HG03103 (cell line): ENCODE measurements at regions not wholly inside any gene's neighbourhood (a gene's known extent, or its start where the extent isn't known, plus 50 kb on each side); places are given as distances from the start of the nearest gene placed in this dataset.

ENCODE experiments used
- ATAC-seq: cut with Tn5 transposase; IDR thresholded peaks from one replicate; pipeline ENCODE4 v1.9.1; 2021; ENCODE audit warnings: low read depth; ENCODE audit not compliant: unreplicated experiment

- ATAC-seq, result no peak
Observed at GRCh38 chr2:121955426-121955825, 200.0 kb downstream of the TSN start.

DNA sequence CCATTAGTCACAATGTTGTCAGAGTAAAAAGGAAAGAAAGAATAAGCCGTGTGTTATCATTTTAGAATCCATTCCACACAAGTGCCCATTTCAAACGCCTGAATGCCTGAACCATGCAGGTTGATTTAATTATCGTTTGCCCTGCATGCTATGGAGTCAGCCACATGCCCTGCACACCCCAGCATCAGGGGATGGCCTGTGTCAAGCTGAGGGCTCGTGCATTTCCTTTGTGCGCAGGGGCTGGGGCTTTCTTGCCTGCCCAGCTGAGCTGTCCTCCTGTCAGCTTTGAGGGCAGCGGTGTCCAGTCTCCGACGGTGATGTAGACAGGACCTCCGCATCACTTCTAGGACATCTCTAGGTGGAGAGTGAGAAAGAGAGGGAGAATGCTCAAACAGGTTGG is 200.4 kb downstream of the TSN start:
- ATAC-seq, result no peak

DNA sequence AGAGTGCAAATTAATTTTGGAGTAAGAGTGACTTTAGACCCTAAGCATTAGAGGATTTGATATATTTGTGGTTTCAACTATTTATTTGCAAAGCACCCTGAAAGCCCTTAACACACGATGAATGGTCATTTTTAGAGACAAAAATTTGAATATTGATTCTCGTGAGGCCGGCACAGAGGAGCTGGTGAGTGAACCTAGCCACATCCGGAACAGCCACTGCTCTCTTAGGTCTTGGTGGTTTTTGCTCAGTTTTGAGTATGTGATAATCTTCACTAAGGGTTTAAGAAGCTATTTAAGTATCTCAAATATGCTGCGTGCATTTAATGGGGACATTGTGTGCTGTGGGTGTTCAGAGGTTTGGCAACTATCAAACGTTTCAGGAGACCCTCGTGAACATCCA is 204.8 kb downstream of the TSN start:
- ATAC-seq, result no peak

GRCh38 chr2:121961761-121962160 is 206.3 kb downstream of the TSN start:
- no peak for ATAC-seq

DNA sequence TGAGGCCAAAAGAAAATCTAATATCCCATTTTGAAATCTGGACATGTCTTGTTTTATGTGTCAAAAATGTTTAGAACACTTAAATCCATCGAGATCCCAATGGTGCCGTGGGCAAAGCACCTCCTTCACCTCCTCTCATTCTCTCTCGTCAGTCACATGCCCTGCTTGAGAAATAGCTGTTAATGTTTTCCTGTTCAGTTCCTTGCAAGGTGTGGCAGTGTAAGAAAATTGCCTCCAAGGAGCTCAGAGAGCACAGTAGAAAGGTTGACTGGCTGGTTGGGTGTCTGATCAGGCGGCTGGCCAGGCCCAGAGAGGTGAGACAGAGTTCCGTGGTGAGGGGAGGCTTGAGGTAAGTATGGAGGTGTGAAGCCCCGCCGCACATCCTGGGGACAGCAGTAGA is 210.2 kb downstream of the TSN start:
- ATAC-seq, result no peak

DNA sequence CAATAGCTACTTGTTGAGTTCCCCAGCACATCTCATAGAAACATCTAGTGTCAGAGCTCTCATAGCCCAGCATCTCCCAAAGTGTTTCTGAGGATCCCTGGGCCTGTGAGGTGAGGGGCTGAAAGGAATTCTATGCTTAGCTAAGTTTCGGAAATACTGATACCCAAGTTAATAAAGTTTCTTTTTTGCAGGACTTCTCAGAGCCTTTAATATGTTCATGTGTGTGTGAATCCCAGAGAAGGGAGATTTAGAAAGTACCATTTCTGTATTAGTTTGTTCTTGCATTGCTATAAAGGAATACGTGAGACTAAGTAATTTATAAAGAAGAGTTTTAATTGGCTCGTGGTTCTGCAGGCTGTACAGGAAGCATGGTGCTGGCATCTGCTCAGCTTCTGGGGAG is 211.2 kb downstream of the TSN start:
- ATAC-seq, result no peak

GRCh38 chr2:121969166-121969565 is 213.7 kb downstream of the TSN start:
- ATAC-seq, result no peak

DNA sequence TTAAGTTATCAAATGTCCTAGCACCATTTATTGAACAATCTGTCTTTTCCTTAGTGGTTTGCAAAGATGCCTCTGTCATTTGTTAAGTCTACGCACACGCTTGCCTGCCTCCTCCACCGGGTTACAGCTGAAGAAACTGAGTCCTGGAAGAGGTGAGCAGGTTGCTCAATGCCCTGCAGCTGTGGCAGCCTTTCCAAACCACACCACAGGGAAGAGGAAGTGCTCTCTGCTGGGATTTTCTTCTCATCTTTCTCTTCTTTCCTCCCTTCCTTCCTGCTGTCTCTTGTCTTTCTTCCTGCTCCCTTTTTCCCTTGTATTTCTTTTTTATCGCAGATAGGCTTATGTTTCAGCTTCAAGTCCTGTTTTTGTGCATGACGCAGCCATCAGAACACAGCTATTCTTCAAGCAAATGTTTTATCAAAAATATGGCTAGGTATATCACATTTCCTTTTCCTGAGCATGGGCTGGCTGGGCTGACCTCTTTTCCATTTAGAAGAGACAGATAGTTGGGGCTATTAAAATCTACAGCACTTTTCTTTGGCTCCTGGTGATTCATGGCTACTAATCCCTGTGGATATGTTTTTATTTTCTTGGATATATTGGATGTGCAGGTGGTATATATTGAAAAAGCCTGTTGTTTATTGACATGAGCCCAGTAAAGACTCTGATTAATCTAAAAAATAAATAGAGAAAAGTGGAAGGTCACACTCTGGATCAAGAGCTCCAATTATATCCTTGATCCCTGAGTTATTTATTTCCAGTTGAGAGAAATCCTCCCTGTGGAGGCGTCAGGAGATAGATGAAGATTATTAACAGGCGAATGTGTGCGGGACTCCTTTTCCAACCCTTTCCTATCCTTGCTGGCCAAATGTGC is 214.6 kb downstream of the TSN start:
- ATAC-seq, result no peak

DNA sequence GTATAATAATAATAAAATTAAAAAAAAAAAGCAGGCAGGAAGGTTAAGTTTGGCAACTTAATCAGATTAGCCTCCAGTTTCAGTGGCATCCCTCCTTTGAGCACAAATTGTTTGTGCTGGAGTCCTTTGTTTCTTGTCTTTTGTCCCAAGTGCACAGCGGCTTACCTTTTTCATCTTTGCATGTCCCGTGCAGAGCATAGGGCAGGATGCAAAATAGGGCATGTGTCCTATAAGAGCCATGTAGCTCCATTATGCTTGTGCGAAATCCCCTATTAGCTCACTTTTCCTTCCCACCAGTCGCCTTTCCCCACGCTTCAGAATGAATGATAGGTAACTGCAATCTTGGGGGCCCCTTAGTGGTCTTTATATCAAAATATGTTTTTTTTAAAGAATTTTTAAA is 216.8 kb downstream of the TSN start:
- ATAC-seq, result no peak

GRCh38 chr2:121974897-121975661 is 219.6 kb downstream of the TSN start:
- ATAC-seq, result peak; percentile 97

DNA sequence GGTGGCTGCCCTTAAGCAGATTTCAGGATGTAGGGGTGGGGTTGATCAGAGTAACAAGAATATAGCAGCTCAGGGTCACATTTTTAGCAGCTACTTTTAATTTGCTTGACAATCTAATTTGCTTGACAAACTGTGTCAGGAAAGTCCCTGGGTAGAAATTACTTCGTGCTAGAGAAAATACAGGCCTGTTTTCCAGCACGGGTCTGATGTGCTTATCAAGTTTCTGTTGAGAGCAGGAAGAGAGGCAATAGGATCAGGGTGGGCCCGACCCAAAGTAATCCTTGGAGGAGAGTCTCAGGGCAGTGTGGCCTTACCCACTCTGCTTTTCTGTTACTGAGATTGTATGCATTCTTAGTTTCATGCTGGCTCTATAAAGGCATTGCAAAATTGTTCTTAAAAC is 221.5 kb downstream of the TSN start:
- no peak for ATAC-seq

- no peak for ATAC-seq
Observed at GRCh38 chr2:121977326-121977725, 221.9 kb downstream of the TSN start.

DNA sequence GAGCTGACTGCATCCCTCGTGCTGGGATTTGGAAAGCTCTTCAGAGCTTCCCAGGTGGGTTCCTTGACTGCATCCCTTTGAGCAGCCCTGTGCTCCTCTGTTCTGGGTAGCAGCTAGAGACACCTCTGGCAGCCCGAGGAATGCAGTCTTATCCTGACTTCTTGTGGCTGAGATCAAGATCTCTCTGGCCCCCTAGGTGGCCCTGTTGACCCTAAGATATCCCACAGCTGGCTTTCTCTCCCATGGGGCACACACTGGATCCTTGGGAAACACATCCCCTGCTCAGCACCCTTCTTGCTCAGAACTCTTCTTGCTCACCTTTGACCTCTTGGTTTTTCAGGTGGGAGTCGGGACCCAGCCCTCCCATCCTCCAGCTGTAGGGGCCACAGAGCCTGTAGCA is 237.2 kb downstream of the TSN start:
- no peak for ATAC-seq

DNA sequence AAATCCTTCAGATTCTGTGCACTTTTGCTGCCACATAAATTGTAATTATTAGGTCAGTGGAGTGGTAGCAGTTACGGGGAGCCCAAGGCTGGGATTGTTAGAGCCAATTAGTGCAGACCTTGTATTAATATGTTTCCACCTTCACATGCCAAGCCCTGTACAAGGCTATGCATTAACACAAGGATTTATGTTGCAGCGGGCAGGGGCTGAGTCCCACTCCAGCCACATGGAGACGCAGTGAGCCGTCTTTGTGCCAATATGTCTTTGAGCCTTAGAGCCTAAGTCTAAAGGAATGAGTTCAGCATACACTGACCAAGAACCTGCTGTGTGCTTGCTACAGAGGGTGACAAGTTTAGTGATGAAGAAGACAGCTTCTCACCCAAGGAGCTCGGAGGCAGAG is 238.2 kb downstream of the TSN start:
- no peak for ATAC-seq

DNA sequence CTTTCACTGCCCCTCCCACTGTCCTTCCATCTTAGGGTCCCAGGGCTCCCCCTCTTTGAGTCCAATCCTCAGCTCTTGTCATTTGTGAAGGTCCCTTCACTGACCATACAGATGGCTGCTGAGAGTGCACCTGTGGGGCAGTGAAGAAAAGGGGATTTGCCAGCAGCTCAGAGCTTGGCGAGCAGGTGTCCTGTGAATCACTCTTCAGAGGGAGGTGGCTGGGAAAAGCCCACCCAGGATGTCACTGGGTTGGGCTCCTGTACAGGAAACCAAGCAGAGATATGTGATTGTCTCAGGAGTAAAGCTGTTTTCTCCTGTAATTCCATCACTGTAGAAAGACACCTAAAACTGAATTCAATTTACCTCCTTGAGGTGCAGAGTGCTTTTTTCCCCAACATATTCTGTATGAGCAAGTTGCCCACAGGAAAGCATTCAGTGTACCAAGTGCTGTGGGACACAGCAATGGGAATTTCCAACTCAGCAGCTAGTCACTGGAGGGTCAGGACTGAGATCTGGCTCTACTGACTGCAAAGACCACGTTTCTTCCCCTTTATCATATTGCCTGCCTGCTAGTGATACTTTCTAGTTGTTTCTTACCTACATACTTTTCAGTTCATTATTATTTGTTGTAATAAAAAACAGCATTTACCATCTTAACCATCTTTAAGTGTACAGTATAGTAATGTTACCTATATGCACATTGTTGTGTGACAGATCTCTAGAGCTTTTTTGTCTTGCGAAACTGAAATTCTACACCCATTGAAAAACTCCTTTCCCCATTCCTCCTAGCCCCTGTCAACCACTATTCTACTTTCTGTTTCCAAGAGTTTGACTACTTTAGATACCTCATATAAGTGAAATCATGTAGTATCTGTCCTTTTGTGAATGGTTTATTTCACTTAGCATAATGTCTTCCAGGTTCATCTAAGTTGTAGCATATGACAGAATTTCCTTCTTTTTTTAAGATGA is 239.1 kb downstream of the TSN start:
- ATAC-seq, result no peak

- ATAC-seq, result no peak
Observed at GRCh38 chr2:121998751-121999150, 243.3 kb downstream of the TSN start.

- no peak for ATAC-seq
Observed at GRCh38 chr2:121999264-121999663, 243.8 kb downstream of the TSN start.

DNA sequence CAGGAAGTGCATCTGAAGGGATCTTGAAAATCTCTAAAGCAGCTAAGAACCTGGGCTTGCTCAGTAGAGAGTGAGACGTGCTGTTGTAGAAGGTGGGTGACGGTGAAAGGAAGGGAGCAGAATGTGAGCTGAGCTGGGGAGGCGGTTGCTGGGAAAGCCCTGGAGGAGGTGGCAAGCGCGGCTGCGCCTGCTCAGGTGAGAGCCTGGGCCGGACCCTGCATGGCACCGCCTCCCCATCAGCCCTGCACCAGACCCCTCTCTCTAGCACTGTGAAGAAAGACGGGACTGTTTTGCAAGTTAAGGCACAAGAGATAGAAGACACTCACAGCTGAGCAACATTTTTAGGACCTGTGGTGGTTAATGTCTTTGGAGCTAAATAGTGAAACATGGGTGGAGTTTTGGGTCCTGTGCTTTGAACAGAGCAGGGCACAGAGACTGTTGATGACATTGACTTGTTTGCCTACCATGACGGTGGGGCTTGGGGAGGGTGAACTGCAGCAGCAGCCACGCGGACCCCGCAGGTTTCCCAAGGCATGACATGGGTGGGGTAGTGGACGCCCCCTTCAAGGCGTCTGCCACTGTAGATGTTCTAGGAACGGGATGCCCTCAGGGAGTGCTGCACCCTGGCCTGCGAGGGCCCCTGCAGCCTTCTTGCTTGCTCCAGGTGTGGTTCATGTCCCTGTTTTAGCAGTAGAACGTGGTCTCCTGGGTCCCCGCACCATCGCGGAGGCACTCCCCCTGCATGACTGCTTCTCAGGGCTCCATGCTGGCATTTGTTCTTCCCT is 245.3 kb downstream of the TSN start:
- ATAC-seq, result no peak

DNA sequence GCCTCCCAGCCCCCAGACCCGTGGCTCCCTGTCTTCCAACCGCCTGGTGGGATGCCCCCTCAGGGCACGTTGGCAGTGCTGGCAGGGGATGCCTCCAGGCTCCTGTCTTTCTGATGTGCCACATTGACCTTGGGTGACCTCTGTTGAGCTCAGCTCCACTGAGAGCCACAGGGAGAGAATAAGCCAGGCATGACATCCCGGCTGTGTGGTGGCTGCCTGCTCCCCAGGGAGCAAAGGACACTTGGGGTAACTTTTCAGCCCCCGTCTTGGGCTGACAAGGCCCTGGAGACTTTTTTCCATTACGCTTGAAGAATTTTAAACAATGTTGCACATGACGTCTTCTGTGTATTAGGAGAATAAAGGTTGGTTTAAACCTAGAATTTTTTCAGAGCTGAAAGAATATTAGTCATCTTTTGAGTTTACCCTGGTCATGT is 246.0 kb downstream of the TSN start:
- no peak for ATAC-seq
